HG03066 (cell line): ENCODE measurements at regions not wholly inside any gene's neighbourhood (a gene's known extent, or its start where the extent isn't known, plus 50 kb on each side); places are given as distances from the start of the nearest gene placed in this dataset.
A peak's percentile ranks its signal among the peaks of the same experiment; 100 is the strongest.

Experiments
- ATAC-seq: cut with Tn5 transposase; IDR thresholded peaks from one replicate; pipeline ENCODE4 v1.9.1; 2021; ENCODE audit warnings: low read depth; ENCODE audit not compliant: unreplicated experiment

DNA sequence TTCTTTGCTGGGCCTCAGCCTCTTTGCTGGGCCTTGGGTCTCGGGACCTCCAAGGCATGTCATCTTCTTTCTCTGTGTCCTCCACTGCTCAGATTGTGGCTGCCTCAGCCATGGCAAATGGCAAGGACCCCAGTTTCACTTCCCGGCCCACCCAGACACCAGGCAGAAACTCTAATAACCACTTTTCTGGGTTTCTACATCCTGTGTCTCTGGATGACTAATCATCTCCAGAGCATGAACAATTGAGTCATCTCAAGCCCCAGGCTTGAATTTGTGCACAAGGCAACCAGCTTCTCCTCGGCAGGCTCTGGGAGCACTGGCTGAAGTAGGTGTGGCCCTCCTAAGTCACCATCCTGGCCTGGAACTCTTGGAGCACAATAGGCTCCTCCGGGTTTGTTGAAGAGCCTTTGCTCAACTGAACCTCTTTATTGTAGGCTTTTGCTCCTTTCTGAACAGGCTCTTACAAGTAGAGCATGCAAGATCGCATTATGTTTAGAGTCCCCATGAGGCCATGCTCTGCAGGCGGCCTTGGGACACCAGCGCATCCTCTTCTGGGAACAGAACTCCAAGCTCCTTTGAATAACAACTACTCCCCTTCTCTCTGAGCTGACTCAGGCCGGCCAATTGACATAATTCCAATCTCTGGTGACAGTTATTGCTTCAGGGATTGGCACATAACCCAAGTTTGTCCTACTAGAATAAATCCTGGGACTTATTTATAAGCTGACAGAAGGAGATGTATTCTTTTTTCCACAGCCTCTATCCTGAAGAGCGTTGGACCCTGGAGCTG, 218.1 kb downstream of the WDR11 start:
- peak; percentile 47 for ATAC-seq

DNA sequence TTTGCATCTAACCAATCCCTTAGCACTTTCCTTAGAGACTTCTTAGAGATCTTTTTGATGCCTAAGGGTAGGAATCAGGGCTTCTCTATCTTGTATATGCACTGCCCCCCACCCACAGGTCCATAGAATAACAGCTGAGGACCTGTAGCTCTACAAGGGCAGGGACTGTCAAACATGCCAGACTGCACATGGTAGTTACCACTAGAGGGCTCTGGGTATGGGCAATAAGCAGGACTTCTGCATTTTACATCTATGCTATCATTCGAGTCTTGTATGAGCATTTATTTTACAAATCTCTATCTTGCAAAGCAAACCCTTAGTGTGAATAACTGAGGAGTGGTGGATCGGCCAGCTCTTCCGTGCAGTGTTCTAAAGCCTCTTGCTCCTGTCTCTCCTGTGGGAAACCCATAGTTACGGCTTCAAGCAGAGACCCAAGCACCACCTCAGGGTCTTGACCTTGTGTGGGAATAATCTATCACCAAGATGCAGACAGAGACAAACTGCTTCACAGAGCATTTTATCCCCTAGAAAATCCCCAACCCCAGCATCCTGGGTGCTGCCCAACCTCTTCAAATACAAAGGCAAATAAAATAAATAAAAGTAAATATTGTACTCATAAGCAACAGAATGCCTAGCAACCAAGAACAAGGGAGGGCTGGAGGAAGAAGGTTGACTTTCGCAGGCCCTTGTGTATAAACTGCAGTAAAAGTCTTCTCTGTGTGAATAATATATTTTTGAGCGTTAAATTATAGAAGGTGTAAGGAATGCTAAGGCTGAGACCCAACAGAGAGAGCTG, 219.3 kb downstream of the WDR11 start:
- no peak for ATAC-seq

DNA sequence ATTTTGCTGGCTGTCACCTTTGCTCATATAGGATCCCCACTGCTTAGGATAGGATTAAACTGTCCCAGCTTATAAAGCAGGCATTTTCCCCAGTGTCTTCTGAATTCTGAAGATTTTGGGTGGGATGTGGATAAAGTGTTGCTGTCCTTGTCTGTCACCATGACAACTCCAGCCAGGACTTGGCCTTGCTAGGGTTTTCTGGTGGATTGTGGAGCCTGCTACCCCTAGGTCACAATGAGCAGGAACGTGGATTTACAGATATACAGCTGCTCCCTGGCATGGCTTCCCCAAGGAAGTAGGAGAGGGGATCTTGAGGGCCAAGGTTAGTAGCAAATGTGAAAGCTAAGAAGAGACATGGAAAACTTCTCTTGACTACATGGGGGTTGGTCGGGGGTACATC, 220.7 kb downstream of the WDR11 start:
- ATAC-seq: no peak

DNA sequence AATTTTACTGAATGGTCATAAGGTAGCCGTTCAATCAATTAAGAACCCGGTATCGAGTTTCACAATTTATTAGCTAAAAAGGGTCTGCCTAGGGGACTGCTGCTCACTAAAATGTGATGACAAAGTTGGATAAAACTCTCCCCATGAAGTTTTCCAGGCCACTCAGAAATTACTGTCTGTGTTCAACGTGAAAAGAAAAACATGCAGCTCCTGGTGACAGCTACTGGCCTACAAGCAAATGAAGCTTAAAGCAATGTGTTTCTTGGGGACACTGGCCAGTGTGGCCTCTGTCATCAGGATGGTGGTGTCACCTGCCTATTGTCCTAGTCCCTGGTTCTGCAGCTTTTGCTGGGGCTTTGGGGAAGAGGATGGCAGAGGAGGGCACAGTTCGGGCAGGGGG, 222.6 kb downstream of the WDR11 start:
- ATAC-seq: no peak

DNA sequence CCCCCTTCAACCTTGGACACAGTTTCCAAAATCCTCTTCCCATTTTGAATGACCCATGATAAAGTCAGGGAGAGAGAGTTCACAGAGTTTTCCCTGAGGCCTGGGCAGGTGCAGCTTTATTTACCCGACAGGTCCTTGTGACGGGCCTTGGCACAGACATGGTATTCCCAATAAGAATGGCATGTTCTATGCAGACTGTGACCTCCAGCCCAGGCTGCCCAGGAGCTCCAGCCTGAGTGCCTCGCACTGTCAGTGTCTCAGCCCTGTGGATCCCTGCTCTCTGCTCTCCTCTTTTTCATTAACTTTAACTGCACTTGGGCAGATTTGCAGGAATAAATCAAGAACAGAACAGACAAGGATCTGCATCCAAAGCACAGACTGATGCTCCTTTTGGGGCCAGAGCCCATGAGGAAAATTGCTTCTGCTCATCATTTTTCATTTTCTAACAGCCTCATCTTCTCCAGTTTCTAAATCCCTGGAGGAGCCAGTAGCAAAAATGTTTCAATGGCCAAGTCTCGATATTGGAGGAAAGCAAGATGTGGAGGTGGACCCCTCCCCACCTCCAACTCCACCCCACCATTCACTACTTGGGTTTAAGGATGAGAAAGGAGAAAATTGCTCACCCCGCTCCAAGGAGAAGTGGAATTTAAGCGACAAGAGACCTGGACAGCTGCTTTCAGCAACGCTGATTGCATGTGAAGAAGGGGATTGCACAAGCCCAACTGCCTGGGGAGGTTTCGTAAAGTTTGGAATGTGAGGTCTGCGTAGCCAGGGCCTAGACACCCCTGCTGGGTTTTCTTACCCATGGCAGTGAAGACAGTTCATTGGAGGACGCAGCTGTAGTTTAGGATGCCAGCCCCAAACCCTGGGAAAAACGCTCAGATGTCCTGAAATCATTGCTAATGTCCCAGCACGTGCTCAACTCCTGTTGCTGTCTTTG, 225.9 kb downstream of the WDR11 start:
- no peak for ATAC-seq

DNA sequence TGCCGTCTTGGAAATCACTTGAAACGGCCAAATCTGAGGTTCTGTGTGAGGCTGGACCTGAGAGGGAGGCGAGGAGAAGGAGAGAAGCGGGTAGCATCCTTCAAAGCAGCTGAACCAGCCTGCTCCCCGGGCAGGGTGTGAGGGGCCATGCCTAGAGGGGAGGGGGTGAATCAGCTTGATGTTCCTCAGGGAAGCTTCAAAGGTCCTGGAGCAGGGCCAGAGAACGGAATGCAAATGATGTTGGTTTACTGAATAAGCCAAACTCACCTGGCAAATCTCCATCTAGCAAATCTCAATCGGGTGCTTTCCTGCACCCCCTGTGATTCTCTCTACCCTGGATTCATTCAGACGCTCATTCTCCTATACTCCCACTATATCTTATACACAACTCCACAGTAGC, 226.9 kb downstream of the WDR11 start:
- ATAC-seq: no peak

DNA sequence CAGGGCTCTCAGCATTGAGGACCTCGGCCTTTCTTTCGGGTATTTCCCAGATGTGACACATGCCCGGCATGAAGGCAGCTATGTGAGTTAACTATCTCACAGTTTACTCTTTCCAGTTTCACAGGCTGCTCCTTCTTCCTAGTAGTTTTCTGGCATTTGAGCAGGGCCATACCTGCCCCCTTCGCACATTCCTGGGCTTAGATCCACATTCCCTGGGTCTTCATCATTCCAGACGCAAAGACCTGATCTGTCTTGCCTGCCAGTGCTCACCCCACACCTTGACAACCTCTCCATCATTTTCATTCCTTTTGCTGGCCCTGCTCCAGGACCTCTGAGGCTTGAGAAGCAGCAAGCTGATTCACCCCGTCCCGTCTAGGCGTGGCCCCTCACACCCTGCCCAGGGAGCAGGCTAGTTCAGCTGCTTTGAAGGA, 227.5 kb downstream of the WDR11 start:
- ATAC-seq: no peak

DNA sequence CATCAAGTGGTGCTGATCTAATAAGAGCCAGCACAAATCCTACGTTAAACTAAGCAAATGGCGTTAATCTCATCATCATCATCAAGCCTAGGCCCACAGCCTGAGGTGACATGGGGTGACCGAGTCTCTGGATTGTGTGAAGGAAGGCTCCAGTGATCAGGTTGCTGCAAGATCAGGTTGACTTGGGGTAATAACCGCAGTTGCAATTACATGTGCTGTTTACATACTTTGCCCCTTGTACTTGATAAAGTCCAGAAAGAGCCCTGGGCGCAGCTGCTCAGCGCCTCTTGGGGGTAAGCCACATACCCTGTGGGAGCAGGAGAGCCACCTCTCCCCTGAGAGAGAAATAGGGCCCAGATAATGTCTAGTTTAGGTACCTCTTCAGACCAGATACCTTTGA, 228.1 kb downstream of the WDR11 start:
- no peak for ATAC-seq

DNA sequence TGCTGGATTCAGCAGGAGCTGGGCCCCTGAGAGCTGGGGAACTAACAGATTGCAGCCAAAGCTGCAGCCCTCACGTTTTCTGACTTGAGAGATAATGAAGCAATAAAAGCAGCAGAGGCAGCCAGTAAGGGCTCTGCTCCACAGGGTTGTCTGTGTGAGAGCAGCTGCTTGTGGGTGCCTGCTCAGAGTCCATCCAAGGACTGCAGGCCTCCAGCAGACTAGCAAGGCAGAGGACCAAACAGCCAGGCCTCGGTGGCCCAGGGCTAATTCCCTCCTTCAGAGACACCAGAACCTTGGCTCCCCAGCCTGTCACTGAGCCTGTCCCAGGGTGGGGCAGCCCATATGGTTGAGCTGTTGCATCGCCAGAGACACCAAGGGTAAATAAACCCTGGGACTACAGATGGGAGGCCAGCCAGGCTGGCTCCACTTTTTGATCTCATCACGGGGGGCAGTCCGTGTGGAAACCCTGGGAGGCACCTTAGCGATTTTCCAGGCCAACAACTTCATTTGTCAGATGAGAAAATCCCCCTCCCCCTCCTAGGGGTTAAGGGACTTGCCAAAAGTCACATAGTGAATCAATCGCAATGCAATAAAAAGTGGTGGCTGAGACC, 229.2 kb downstream of the WDR11 start:
- ATAC-seq: no peak

DNA sequence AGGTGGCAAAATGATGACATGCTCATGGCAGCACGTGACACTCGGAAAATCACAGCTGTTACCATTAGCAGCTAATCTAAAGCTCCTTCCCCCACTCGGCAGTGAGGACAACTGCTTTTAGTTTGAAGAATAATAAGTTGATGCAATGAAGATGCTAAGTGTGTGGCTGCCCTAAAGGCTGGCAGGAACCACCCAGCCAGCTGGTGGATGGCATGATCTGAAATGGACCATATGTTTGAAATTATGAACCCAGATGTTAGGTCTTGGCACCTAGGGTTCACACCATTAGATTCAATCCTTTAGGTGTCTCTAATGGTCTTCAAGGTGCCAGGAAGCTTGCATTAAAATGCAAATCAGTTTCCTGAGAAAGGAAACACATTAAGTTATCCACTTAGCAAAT, 230.1 kb downstream of the WDR11 start:
- ATAC-seq: no peak

DNA sequence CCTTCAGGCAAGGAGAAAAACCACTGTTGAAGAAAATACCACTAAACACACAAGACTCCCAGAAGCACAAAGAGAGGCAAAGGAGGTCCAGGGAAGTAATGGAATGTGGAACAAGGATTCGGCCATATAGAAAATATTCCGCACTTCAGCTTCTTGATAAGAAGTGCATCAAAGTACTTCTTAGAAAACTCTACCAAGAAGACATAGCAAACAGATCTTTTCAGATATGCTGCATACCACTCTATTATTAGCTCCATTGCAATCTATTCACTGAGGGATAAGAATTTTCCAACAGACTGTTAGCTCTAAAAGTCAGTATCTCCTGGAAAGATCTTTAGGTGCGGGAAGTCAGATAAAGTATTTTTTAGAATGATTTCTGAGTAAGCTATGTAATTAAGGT, 231.8 kb downstream of the WDR11 start:
- no peak for ATAC-seq

DNA sequence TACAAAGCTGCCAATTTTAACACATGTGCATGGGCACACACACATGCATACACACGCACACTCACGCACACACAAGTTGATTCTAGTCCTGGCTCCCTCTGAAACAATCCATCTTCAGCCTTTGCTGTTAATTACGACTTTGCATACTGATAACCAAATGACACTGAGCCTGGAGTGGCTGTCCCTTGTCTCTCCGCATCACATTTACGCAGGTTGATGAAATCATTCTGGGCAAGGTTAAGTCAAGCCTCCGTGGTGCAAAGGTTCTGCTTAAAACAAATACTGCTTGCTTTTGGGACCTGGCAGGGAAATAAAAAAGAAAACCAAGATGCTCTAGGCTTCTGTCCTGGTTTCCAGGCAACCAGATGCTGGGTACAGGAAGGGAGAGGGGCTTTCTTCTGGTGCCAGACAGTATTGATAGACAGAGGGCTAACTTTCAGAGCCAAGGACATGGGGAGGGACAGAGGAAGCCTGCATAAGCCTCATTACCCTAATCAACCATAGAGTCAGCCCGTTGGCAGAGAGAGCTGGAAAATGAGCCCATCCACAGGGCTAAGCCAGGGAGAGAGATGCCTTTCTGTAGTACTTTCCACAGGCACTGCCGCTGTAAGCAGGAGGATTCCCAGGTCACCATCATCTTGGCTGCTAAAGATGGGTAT, 233.0 kb downstream of the WDR11 start:
- ATAC-seq: no peak

DNA sequence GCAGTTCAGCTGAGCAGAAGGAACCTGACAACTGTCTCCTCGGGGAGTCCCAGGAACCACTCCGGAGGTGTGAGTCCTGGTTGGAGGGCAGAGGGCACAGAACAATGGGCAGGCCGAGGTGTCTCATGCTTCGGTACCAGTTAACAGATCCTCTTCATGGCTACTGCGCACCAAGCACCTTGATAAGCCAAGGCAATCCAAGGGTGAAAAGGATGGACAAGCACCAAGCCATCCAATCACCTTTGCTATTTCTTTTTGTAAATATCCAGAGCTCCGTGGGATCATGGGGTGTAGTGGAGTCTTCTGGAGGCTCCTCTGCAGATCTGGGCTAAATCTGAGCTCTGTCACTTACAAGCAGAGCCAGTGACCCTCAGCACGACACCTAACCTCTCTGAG, 233.5 kb downstream of the WDR11 start:
- no peak for ATAC-seq

DNA sequence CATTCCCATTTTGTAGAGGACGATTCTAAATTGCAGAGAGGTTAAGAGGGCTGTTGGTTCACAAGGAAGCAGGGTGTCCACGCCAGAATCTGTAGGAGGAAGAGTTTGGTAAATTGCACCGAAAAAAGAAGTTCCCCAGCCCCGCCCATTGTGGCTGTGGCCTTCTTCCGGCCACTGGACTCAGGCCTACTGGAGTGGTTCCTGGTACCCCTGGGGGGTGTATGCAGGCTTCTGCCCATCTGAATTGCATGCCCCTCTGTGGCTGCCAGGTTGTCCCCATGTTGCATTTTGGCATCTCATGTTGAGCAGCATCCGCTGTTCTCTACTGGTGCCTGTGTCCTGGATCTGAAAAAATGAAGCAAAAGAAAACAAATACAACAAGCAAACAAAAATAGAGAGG, 234.2 kb downstream of the WDR11 start:
- ATAC-seq: no peak

DNA sequence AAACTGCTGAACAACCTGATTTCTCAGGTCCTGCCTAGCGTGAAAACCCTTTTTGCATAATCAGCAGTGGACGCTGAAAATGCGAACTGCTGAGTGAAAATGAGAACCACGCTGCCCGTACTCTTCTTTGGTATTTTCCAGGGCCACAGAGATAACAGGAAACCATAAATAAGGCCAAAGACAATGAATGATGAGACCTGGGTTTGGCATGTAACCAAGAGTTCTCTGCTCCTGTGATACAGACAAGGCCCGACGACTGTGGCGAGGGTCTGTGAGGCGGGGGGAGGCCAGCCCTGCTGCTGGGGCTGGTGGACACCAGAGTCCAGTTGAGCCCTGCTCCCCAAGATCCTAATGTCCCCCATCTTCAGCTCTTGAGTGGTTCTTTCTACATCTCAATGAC, 236.0 kb downstream of the WDR11 start:
- no peak for ATAC-seq

DNA sequence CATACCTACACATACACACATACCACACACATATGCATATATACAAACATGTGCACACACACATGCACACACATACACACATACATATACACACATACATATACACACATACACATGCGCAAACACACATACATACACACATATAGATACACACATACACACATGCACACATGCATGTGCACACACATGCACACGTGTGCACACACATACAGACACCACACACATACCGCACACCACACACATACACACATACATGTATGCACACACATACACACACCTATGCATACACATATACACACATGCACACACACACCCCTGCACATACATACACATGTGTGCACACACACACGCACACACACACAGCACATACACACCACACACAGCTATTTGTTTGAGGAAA, 236.5 kb downstream of the WDR11 start:
- no peak for ATAC-seq

DNA sequence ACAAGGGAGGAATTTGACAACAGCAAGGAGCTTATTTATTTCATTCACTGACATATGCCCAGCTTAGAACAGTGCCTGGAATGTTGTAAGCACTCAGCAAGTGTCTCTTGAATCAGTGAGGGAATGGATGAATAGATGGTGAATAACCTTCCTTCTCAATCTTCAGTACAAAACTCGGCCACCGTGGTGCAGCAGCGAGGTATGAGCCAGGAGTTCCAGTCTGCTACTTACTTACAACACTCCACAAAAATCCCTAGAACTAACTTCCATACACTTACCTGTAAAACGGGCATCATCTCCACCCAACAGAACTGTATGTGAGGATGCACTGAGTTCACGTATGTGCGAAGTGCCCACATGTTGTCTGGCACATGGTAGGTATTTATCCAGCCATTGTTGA, 237.4 kb downstream of the WDR11 start:
- no peak for ATAC-seq

DNA sequence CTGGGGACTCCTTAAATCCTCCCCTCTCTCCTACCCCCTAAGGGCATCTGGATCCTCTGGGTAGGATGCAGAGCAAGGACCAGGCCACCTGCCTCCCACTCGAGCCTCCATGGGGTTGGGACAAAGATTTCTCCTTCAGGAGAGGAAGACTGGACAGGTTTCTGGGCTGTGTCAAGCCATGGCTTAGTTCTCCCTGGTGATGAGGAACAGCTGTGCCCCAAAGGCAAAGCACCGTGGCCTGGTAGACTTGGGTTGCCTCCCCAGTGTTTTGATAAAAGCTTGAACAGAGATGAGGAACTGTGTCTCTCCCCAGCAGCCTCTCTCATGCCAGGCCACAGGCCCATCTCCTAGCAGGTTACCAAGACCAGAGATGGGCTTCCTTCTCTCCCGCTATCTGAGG, 238.3 kb downstream of the WDR11 start:
- ATAC-seq: no peak

DNA sequence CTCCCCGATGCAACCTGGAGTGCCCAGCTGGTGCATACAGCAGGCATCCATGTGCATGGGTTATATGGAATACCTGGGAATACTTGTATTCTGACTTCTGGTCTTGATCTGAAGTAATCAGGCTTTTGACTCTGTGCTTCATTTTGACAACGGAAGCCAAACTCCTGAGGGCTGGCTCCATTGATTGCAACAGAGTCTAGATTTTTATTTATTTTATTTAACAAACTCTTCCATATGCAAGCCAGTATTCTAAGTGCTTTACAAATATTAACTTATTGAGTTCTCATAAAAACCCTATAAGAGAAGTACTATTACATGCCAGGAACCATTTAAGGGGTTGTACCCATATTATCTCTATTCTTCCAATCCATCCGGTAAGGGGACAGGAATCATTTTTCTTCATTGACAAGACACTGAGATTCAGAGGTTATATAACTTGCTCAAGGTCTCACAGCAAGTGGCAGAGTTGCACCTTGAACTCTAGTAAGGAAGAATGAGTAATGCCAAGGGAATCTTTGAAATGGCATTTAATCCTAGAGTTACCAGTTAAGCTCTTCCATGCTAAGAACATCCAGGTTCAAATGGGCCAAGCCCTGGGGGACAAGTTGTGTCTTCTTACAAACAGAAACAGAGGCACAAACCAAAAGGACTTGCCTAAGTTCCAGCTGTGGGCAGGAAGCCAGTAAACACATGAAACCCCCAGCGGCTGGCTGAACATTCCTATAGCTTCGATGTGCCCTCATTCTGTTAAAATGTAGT, 241.0 kb downstream of the WDR11 start:
- ATAC-seq: no peak
